GM15510 (cell line): ENCODE measurements at regions not wholly inside any gene's neighbourhood (a gene's known extent, or its start where the extent isn't known, plus 50 kb on each side); places are given as distances from the start of the nearest gene placed in this dataset.

ENCODE experiments used
- POLR2A ChIP-seq: IDR thresholded peaks from 3 replicates; pipeline ENCODE4 v1.6.1; 2011; ENCODE audit warnings: borderline replicate concordance; ENCODE audit not compliant: insufficient read length; ENCODE audit errors: extremely low read depth

- no peak for TF ChIP-seq POLR2A
Measured at GRCh38 chr19:28569132-28570131, 643.5 kb downstream of the UQCRFS1 start.

- no peak for TF ChIP-seq POLR2A
Measured at GRCh38 chr19:28567834-28568233, 645.1 kb downstream of the UQCRFS1 start.

GRCh38 chr19:28563964-28564921 is 648.7 kb downstream of the UQCRFS1 start:
- no peak for TF ChIP-seq POLR2A

GRCh38 chr19:28560786-28561185 is 652.2 kb downstream of the UQCRFS1 start:
- no peak for TF ChIP-seq POLR2A

- no peak for TF ChIP-seq POLR2A
Measured at GRCh38 chr19:28558783-28559182, 654.2 kb downstream of the UQCRFS1 start.

GRCh38 chr19:28556371-28556770 is 656.6 kb downstream of the UQCRFS1 start:
- no peak for TF ChIP-seq POLR2A

DNA sequence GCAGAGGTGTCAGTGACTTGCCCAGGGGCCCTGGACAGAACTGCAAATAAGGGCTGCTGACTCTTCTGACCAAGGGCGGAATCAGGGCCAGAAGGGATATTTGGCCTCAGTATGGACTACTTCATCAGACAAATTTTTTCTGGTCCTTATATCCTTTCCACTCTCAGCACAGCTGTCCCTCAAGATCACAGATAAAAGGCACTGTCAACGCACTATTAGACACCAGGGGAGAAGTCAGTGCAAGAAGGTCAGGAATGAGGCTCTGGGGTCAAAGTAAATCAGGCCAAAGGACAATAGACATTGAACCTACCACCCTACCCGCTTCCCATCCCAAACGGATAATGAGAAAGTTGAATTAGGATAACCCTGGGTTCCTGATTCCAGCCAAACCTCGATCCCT is 657.6 kb downstream of the UQCRFS1 start:
- TF ChIP-seq POLR2A: no peak

DNA sequence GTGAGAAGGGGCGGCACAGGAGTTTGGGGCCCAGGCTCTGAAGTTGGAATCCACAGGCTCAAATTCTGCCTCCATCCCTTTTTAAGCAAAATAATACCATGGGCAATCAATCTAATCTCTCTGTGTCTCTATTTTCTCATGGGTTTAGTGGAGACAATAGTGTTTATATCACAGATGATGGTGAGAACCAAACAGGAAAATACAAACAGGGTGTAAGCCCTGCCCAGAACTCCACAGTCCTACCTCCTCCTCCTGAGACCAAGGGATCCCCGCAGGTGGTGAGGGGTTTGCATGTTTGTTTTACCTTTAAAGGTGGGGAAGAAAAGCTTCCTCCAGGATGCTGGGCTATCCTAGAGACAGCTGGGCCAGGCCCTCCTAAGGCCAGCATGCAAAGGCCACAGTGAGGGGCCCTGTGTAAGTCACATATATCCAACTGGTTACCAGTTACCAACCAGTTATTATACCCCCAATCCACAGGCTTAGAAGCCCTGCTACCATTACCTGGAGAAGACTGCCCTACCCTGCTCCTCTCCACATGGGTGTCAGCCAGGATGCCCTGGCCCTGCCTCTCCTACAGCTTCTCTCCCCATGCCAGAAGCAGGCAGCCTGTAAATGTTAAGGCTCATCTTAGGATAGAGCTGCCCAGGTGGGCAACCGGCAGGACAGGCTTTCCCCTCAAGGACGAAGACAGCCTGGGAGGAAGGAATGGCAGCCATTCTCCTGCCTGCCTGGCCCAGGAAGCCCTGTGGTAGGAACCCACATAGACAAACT is 658.4 kb downstream of the UQCRFS1 start:
- TF ChIP-seq POLR2A: no peak

GRCh38 chr19:28553764-28554163 is 659.2 kb downstream of the UQCRFS1 start:
- no peak for TF ChIP-seq POLR2A

DNA sequence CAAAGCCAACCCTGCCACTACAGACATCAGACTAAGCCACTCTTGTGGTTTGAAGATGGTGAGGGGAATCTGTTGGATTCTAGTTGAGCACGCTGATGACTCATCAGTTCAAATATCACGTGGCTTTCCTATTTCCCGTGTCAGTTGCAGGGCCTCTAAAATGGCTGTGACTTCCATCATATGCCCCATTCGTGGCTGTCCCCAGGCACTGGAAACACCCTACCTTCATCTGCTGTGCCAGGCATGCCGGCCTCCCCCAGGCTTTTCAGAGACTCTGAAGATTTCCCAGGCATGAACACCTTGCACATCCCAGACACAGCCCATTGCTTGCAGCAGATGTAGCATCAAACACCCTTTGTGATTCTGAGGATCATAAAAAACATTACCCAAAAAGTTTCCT is 659.9 kb downstream of the UQCRFS1 start:
- no peak for TF ChIP-seq POLR2A

DNA sequence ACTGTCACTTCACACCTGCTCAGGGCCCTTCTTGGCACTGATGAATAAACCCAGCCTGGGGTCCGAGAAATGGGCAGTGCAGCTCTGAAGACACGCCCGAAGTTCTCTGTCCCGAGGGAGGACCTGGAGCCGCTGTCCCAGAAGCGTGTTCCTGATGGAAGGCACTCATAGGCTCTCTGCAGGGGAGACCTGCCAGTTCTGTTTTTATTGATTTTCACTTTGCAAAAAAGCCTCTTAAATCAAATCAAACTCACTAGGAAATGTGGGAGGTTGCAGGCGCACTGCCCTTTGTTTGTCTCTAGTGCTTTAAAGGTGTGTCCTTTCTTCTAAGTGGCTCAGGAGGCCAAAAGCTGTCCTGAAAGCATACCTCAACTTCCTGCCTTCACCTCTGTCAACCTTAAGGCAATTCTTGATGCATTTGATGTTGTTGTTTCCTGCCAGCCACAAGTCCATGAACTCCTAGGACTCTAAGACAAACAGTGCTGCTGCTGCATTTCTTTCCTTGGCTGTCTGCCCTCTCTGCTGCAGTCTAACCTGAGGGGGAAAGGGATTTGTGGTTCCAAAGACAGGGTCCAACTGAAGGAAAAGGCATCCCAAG is 663.2 kb downstream of the UQCRFS1 start:
- TF ChIP-seq POLR2A: no peak

DNA sequence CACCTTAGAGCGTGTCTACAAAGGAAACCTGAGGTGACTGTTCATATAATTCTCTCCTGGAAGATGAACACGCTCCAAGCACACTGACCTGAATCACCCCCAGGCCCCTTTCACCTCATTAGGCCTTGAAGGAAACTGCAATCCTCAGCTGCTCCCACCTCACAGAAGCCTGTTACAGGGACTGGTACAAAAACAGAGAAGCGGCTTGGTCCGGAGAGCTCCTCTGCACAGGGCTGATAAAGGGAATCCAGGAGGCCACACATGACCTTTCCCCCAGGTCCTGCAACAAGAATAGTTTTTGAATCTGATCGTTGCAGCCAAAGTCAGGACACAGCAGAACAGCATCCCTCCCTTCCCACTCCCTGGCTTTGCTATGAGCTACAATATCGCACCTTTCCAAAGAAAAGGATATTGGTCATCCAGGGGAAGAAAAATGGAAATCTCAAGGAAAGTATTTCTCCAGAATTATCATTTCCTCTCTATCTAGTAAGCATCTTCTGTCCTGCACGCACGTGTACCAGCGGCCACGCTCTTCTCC is 666.7 kb downstream of the UQCRFS1 start:
- TF ChIP-seq POLR2A: no peak

- TF ChIP-seq POLR2A: no peak
Measured at GRCh38 chr19:28544451-28545261, 668.3 kb downstream of the UQCRFS1 start.
